HG03521 (cell line): ENCODE measurements at regions not wholly inside any gene's neighbourhood (a gene's known extent, or its start where the extent isn't known, plus 50 kb on each side); places are given as distances from the start of the nearest gene placed in this dataset.
"Not testable (repeated sequence)": the region's sequence is repeated elsewhere in the genome, so short reads cannot be mapped to it uniquely, and the experiment has no call there.

Experiments used
- ATAC-seq: cut with Tn5 transposase; IDR thresholded peaks from one replicate; pipeline ENCODE4 v1.9.1; 2021; ENCODE audit warnings: mild to moderate bottlenecking, moderate library complexity; ENCODE audit not compliant: unreplicated experiment

GRCh38 chr4:164177153-164177552 lies 576.8 kb upstream of the SMIM31 start:
- no peak for ATAC-seq

DNA sequence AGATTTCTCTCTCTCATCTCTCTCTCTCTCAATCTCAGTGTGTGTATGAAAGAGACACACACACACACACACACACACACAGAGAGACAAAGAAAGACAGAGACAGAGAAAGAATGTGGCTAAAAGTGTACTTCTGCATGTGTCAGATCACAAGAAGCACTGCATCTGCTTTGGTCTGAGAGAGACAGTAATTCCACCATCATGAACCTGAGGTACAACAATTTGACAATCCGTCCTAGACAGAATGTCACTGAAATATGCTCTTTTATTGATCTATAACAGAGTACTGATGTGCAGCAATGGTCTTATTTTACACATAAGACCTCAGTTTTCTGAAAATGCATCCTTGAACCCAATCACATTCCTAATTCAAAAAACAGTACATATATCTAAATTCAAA lies 576.2 kb upstream of the SMIM31 start:
- ATAC-seq, result no peak

DNA sequence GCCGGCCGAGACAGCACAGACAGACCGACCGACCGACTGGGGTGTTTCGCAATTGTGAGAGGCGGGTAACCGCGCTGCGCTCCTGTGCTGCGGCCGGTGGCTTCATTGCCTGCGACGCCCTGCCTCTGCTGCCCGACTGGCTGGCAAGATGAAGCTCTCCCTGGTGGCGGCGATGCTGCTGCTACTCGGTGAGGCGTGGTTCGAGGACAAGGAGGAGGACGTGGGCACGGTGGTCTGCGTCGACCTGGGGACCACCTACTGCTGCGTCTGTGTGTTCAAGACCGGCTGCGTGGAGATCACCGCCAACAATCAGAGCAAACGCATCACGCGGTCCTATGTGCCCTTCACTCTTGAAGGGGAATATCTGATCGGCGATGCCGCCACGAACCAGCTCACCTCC lies 565.7 kb upstream of the SMIM31 start:
- ATAC-seq, result no peak

DNA sequence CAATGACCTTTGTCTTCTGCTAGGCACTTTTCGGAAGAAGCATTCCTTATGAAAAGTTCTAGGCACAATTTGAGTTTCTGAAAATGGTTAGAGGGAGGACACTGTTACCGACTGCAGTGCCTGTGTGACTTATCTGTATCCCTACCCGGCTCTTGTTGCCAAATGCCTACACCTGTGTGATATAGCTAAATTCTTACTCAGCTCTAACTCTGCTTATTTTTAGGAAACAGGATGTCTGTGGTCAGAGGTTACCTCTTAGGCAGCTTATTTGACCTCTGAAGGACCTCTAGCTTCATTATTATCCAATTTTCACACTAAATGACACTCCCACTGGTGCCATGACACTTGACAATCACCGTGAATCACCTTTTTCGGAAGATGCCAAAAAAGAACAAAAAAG lies 561.1 kb upstream of the SMIM31 start:
- no peak for ATAC-seq

GRCh38 chr4:164193676-164194075 lies 560.3 kb upstream of the SMIM31 start:
- no peak for ATAC-seq

DNA sequence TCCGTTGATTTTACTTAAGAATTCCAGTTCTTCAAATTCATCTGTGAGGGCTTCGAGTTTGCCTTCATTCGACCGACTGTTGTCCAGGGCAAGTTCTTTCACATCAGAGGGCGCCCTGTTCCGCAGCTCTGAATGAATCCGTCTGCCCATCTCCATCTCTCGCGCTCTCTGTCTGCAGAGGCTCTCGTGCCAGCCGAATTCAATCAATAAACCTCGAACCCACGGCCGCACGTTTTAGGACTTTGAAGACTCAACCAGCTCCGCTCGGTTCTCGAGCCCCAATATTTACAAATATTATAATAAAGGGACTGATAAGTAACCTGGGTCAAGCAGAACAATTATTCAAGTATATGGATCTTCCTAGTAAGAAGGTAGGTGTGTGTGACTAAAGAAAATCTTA lies 556.4 kb upstream of the SMIM31 start:
- no peak for ATAC-seq

DNA sequence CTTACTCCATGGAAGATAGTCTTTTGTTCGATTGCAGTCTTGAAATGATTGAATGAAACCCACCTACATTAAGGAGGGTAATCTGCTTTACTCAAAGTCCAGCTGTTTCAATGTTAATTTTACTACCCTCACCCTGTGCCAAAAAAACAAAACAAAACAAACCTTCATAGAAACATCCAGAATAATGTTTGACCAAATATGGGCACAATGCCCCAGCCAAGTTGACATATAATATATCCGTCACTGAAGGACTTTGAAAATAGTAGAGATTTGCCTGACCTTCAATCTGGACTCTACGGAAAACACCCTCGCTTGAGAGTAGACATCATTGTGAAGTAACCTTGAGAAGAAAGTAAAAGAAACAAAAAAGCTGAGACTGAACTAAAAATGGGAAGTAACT lies 550.5 kb upstream of the SMIM31 start:
- ATAC-seq, result no peak

DNA sequence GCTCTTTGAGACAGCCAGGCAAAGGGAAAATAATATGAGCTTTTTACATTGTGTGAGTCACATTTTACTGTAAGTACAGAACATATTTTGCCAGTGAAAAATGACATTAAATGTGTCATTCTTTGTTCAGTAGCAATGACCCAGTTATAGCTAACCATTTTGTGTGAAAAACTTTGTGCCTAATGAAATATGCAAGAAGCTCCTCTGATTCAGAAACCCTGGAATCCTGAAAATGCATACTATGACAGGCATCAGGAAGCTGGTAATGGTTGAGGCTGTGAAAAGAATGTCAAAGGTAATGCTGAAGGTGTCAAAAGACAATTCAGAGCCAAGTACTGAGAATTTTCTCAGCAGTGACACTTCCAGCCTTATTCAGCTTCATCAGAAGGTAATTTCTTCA lies 549.5 kb upstream of the SMIM31 start:
- no peak for ATAC-seq

DNA sequence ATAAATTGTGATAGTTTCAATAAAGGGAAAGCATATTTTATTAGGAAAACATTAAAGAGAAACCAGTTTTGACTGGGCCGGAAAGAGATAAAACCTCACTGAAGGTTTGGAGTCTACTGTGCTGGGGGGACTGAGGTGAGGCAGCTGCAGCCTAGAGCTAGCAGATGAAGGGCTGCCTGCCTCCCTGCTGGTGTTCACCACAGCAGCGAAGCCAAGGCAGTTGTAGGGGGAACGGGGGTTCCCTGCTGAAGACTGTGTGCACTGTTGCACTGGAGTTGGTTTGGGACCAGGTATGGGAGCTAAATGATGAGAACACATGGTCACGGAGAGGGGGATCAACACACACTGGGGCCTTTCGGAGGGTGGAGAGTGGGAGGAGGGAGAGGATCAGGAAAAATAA lies 546.5 kb upstream of the SMIM31 start:
- ATAC-seq, result no peak

DNA sequence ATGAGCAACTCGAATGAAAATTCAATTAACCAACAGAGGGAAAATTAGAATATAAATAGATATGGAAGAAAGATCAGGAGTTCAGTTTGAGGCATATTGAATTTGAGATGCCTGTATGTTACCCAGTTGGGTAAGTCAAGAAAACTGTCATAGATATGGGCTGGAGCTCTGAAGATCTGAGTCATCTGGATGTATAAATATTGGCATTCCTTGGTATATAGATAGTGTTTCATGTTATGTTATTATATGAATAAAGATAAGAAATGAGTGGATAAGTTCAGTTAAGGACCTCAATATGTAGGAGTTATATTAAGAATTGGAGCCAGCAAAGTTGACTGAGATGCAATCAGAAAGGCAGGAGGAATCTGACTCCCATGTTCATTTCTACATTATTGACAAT lies 543.6 kb upstream of the SMIM31 start:
- ATAC-seq, result no peak

DNA sequence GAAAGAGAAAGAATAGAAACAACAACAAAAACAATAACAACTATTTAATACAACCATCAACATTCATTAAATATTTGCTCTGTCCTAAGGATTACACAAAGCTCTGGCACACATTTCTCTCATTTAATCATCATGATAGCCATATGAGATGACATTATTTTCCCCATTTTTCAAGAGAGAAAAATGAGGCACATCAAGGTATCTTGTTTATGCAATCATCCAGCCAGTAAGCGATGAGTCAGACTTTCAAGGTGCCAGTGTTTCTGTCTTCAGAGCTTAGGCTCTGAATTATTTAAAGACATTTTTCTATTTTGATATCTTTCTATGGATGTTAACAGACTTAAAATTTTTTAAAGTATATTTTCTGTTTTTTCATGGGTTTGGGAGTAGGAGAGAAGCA lies 541.8 kb upstream of the SMIM31 start:
- no peak for ATAC-seq

- ATAC-seq, result no peak
Measured at GRCh38 chr4:164212714-164213113, 541.2 kb upstream of the SMIM31 start.

DNA sequence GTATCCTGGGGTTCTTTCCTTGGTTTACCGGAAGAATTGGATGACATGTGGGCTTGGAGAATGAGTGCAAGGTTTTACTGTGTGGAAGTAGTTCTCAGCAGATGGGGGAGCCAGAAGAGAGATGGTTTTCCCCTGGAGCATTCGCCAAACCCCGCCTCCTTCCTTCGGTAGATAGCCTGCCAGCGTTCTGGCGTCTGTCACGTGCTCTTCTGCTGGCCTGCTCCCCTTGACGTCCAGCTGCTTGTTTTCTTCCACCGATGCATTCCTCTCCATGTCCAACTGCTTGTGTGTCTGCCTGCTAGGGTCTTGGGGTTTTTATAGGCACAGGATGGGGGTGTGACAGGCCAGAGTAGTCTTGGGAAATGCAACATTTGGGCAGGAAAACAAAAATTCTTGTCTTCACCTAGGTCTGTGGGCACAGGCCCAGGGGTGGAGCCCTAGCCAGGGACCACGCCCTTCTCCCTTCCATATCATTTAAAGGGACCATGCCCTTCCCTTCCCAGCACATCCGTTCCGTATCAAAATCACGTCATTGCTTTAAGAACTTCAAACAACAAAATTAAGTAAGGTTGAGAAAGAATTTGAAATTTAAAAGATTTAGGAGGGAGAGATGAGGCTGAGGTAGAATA lies 538.7 kb upstream of the SMIM31 start:
- no peak for ATAC-seq

GRCh38 chr4:164221631-164222030 lies 532.3 kb upstream of the SMIM31 start:
- no peak for ATAC-seq

DNA sequence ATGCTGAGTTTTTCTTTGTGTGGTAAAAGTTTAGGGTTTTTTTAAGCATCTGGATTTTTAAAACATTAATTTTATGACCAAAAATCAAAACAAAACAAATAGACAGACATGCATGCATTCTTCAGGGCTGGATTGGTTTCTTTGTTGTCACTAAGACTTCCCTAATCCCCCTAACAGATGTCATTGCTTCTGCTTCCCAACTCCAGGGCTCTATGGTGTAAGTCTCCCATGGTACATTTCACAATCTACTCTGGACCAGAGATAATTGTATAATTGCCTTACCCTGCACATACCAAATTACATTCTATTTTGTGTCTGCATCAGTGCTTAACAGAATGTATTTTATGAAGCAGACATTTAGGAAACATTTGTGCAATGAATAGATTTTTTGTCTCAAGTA lies 529.1 kb upstream of the SMIM31 start:
- no peak for ATAC-seq

GRCh38 chr4:164229255-164229654 lies 524.7 kb upstream of the SMIM31 start:
- ATAC-seq, result no peak

DNA sequence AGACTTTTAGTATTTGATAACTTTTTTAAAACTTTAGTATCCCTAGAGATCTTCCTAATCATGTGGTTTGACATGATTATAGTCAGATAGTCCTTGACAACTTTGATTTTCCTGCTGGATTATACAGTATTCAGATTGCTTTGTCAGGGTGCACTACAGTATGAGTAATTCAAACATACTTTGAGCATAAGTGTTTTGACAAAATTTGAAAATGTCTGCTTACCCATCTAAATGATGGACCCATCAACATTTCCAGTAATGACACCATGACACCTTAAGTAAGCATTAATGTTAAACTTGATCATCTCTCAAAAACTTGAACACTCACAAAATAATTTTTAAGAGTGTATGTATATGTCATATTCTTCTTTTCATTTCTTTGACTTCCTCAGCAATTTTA lies 514.5 kb upstream of the SMIM31 start:
- ATAC-seq, result no peak

- no peak for ATAC-seq
Measured at GRCh38 chr4:164239976-164240375, 514.0 kb upstream of the SMIM31 start.

DNA sequence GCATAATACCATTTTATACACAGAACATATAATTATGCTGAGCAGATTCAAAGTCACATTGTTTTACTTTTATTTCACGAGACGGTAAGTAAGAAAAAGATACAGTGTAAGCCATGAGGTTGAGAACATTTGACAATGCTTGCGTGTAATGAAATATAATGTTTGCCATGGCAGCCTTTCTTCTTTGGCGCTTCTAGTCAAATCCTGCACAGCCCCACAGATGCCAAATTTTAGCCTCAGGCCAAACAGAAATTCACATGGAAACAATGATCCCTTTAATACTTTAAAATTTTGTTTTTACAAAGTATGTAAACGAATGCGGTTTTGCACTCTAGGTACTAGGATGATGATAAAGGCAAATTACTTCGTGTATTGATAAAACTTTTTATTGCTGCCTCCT lies 502.7 kb upstream of the SMIM31 start:
- no peak for ATAC-seq

DNA sequence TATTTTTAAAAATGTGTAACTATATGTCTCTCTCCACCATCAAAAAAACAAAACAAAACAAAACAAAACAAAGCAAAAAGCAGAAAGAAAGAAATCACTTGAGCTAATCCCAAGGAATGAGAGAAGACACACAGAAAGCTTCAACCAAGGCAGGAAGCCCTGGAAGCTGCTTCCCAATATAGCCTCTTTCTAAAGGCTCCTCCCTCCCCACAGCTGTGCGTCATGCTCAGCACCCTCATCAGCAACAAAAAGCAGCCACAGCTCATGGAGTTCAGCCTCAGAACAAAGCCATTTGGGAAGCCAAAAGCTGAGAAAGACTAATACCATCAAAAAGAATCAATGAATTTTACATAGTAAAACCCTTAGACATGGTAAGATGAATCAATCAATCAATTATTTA lies 501.6 kb upstream of the SMIM31 start:
- no peak for ATAC-seq

- no peak for ATAC-seq
Measured at GRCh38 chr4:164261831-164262230, 492.1 kb upstream of the SMIM31 start.

DNA sequence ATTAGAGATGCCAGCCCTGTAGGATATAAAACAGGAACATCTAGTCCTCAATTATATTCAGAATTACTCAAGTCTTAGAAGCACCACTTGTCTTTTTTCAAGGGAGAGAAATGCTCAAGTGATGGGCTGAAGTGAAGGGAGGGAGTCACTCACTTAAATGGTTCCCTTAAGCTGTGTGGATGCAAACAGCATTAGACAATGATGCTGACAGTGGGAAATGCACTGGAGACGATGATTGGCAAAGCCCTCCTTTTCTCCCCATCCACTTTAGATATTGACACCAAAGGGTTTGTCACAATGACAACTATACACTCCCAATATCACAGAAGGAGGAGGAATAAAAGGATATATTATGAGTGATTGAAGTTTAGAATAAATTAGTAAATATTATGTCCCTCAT lies 491.4 kb upstream of the SMIM31 start:
- not testable (repeated sequence) for ATAC-seq

GRCh38 chr4:164277414-164277813 lies 476.5 kb upstream of the SMIM31 start:
- ATAC-seq, result not testable (repeated sequence)

DNA sequence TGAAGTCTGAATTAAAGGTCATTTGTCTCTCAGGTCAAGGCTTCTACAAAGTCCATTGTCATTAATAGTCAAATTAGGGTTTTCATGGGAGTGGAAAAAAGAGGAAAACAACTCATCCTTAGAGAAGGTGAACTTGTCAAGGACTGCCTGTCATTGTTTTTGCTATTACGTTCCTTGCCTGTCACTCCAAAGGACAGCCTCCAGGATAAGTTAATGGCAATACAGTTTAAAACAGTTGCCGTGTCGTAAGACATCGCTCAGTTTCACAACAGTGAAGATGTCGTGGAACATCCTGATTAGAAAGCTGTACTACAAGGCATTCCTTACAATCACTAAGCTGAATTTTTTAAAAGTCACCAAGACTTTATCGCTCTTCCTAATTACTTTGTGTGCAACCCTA lies 466.8 kb upstream of the SMIM31 start:
- ATAC-seq, result no peak
